Kidney (tissue), 13 donors: ENCODE measurements at regions not wholly inside any gene's neighbourhood (a gene's known extent, or its start where the extent isn't known, plus 50 kb on each side); places are given as distances from the start of the nearest gene placed in this dataset.

Source experiments
- DNase-seq, 5 donors: peaks; one replicate each; pipeline ENCODE4 v3.0.0-alpha.2; 2013 to 2020
- FAIRE-seq: peaks from 2 replicates; lab custom pipeline; 2012; peaks lifted over from hg19 to GRCh38; lab: Jason Lieb, UNC
- H3K27ac ChIP-seq, 2 donors: one replicate each; pipeline ENCODE4 v1.7.0; 2013; ENCODE audit warnings: low read depth in 2 of 2, low read length in 2 of 2, inconsistent platforms in 1 of 2
- H3K27me3 ChIP-seq: one replicate; pipeline ENCODE4 v1.7.1; 2013; ENCODE audit warnings: low read length, inconsistent platforms; ENCODE audit not compliant: control insufficient read depth, insufficient read depth
- H3K36me3 ChIP-seq, 3 donors: one replicate each; pipeline versions ENCODE4 v1.7.0 to v1.7.1; 2013; ENCODE audit warnings: low read length in 3 of 3, control low read depth in 1 of 3, inconsistent platforms in 1 of 3; ENCODE audit not compliant: insufficient read depth in 3 of 3, control insufficient read depth in 2 of 3
- H3K4me1 ChIP-seq, 3 donors: one replicate each; pipeline versions ENCODE4 v1.7.0 to v1.7.1; 2013; ENCODE audit warnings: low read length in 3 of 3, inconsistent platforms in 1 of 3, low read depth in 1 of 3; ENCODE audit not compliant: control insufficient read depth in 2 of 3, insufficient read depth in 2 of 3
- H3K4me3 ChIP-seq, 3 donors: one replicate each; pipeline versions ENCODE4 v1.7.0 to v1.8.1; 2013; ENCODE audit warnings: low read length in 3 of 3, control low read depth in 1 of 3, inconsistent platforms in 1 of 3
- H3K9ac ChIP-seq, 3 donors: one replicate each; pipeline versions ENCODE4 v1.7.0 to v1.7.1; 2013; ENCODE audit warnings: low read length in 3 of 3, control low read depth in 1 of 3, inconsistent platforms in 1 of 3
- H3K9me3 ChIP-seq, 3 donors: one replicate each; pipeline versions ENCODE4 v1.7.0 to v1.7.1; 2013; ENCODE audit warnings: low read length in 3 of 3, control low read depth in 1 of 3, inconsistent platforms in 1 of 3; ENCODE audit not compliant: control insufficient read depth in 2 of 3, insufficient read depth in 1 of 3
- CTCF ChIP-seq: IDR thresholded peaks from 3 replicates; pipeline ENCODE4 v1.5.1; 2012; ENCODE audit warnings: mild to moderate bottlenecking, moderate library complexity, borderline replicate concordance; ENCODE audit not compliant: insufficient read depth; ENCODE audit errors: extremely low read depth
- intact Hi-C: fragments of 100-400 bp; cut with DNase I; formaldehyde crosslinking; loops from one replicate; pipeline ENCODE4 v1.11.1; 2022
- donor health status: control.
- donor health status: control.
- donor health status: control.
- donor health status: control.
- donor health status: control.
- donor health status: DM: yes; HTN: yes; CAD: no.
- donor health status: Normal renal cell carcinoma (clear cell type).

- Histone ChIP-seq H3K27ac (no peak overlapping the region), H3K4me1 (no peaks in the 10 kb centered on the region), H3K9ac (no peak overlapping the region), H3K36me3 (no peaks in the 10 kb centered on the region), H3K9me3 (no peaks in the 10 kb centered on the region), H3K27me3 (no peaks in the 10 kb centered on the region), H3K4me3 (no peak overlapping the region)
- intact Hi-C loops: no loop called here
- no peak for TF ChIP-seq CTCF
- DNase-seq: no peak
- no peak for FAIRE-seq
Observed at GRCh38 chr9:12874395-12874794, 99.6 kb downstream of the LURAP1L start.

- intact Hi-C loops: no loop called here
- Histone ChIP-seq H3K9ac (no peak overlapping the region), H3K4me1 (no peaks in the 10 kb centered on the region), H3K36me3 (no peaks in the 10 kb centered on the region), H3K27ac (no peak overlapping the region), H3K4me3 (no peak overlapping the region), H3K9me3 (no peaks in the 10 kb centered on the region), H3K27me3 (no peaks in the 10 kb centered on the region)
- FAIRE-seq: no peak
- DNase-seq: no peak
- no peak for TF ChIP-seq CTCF
Observed at GRCh38 chr9:12875191-12875590, 100.4 kb downstream of the LURAP1L start.

- no peak overlapping the region for H3K27ac ChIP-seq
- H3K27me3 ChIP-seq: no peaks in the 10 kb centered on the region
- no peak for TF ChIP-seq CTCF
- no peaks in the 10 kb centered on the region for H3K4me1 ChIP-seq
- intact Hi-C loops: no loop called here
- no peaks in the 10 kb centered on the region for H3K36me3 ChIP-seq
- no peak overlapping the region for H3K4me3 ChIP-seq
- no peak overlapping the region for H3K9ac ChIP-seq
- H3K9me3 ChIP-seq: no peaks in the 10 kb centered on the region
- no peak for FAIRE-seq
- no peak for DNase-seq
Observed at GRCh38 chr9:12876872-12877271, 102.1 kb downstream of the LURAP1L start.

- DNase-seq: peak in 2 of 5 donors; percentile 41 to 53
- Histone ChIP-seq H3K36me3 (no peaks in the 10 kb centered on the region), H3K9me3 (no peaks in the 10 kb centered on the region), H3K27me3 (no peaks in the 10 kb centered on the region), H3K4me3 (no peak overlapping the region), H3K27ac (no peak overlapping the region), H3K9ac (no peak overlapping the region), H3K4me1 (no peaks in the 10 kb centered on the region)
- no peak for TF ChIP-seq CTCF
- FAIRE-seq: no peak
- intact Hi-C loops: no loop called here
Observed at GRCh38 chr9:12878351-12878978, 103.6 kb downstream of the LURAP1L start.
